NT2/D1 (cell line): ENCODE measurements at regions not wholly inside any gene's neighbourhood (a gene's known extent, or its start where the extent isn't known, plus 50 kb on each side); places are given as distances from the start of the nearest gene placed in this dataset.
"Not testable (repeated sequence)": the region's sequence is repeated elsewhere in the genome, so short reads cannot be mapped to it uniquely, and the experiment has no call there.

Source experiments
- DNase-seq: peaks from one replicate; pipeline ENCODE4 v3.0.0-alpha.2; 2011; ENCODE audit warnings: low read depth, low spot score
- H3K27me3 ChIP-seq: 2 replicates; pipeline ENCODE4 v1.6.0; 2011; ENCODE audit warnings: mild to moderate bottlenecking; ENCODE audit not compliant: insufficient read length, insufficient read depth
- H3K36me3 ChIP-seq: 2 replicates; pipeline ENCODE4 v1.6.1; 2011; ENCODE audit warnings: mild to moderate bottlenecking, low read length, mixed read lengths; ENCODE audit not compliant: insufficient read depth, insufficient read length
- H3K4me1 ChIP-seq: 2 replicates; pipeline ENCODE4 v1.5.1; 2011; ENCODE audit not compliant: insufficient read depth, insufficient read length
- H3K4me3 ChIP-seq: 2 replicates; pipeline ENCODE4 v1.5.1; 2011; ENCODE audit warnings: low read depth; ENCODE audit not compliant: insufficient read length
- H3K9ac ChIP-seq: 2 replicates; pipeline ENCODE4 v1.6.0; 2011; ENCODE audit warnings: low read depth; ENCODE audit not compliant: insufficient read length
- H3K9me3 ChIP-seq: 2 replicates; pipeline ENCODE4 v1.5.1; 2011; ENCODE audit warnings: mild to moderate bottlenecking, low read length; ENCODE audit not compliant: insufficient read depth
- SUZ12 ChIP-seq: IDR thresholded peaks from 2 replicates; pipeline ENCODE4 v1.6.1; 2011; ENCODE audit not compliant: insufficient read length, insufficient read depth; ENCODE audit errors: extremely low read depth
- YY1 ChIP-seq: IDR thresholded peaks from 2 replicates; pipeline ENCODE4 v1.6.1; 2011; ENCODE audit not compliant: insufficient read length, insufficient read depth
- ZNF274 ChIP-seq: IDR thresholded peaks from 2 replicates; pipeline ENCODE4 v1.6.1; 2011; ENCODE audit warnings: mild to moderate bottlenecking, low read depth, low read length

GRCh38 chr4:94063084-94063483 is 144.6 kb upstream of the SMARCAD1 start:
- H3K9ac ChIP-seq, result no peak overlapping the region
- TF ChIP-seq YY1, result no peak
- TF ChIP-seq ZNF274, result no peak
- TF ChIP-seq SUZ12, result no peak
- no peak for DNase-seq
- no peak overlapping the region for H3K4me3 ChIP-seq
- H3K36me3 ChIP-seq, result no peaks in the 10 kb centered on the region
- H3K9me3 ChIP-seq, result no peaks in the 10 kb centered on the region
- no peaks in the 10 kb centered on the region for H3K27me3 ChIP-seq
- H3K4me1 ChIP-seq, result no peaks in the 10 kb centered on the region

DNA sequence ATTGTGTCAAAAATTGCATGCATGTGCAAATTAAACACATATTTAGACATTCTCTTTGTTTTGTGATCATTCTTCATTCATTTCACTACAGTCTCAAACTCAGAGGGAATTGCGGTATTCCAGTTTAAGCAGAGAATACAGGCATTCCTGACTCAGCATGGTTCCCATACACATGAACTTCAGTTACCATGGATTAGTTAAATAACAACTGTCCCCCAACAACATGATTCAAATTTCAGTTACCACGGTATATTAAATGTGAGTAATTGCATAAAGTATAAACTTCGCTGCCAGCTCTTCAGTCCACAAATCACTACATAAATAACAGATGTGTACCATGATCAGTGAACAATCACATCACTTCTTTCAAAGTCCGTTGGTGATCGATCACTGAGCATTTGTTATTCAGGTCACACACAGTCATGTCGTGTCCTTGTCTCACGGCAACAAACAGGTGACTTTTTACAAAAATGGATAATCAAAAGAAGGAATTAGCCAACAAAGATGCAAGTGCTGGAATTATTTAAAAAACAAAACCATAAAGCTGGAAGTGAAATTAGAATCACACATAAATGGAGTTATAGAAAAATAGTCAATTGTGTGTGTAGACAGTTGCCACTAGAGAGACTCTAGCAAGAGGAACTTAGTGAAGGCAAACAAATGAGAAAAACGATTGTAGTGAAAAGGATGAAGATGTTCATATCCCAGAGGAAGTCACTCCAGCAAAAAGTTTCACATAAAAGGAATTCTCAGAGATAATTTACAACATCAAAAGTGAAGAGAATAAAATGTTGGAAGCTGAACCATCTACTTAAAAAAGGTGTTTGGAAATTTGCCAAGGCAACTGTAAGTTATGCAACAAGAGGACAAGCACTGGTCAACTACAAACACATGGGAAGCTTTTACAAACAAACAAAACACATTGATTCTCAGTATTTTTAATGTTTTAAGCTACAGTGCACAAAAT is 138.6 kb upstream of the SMARCAD1 start:
- Histone ChIP-seq H3K36me3 (no peaks in the 10 kb centered on the region), H3K4me3 (no peak overlapping the region), H3K27me3 (no peaks in the 10 kb centered on the region), H3K9me3 (no peaks in the 10 kb centered on the region), H3K4me1 (no peaks in the 10 kb centered on the region), H3K9ac (no peak overlapping the region)
- TF ChIP-seq ZNF274, result no peak
- no peak for TF ChIP-seq SUZ12
- no peak for TF ChIP-seq YY1
- DNase-seq, result peak; percentile 6

- Histone ChIP-seq H3K9me3 (peaks cover 22% of the 10 kb centered on the region), H3K36me3 (no peaks in the 10 kb centered on the region), H3K27me3 (no peaks in the 10 kb centered on the region), H3K4me1 (no peaks in the 10 kb centered on the region), H3K9ac (no peak overlapping the region), H3K4me3 (no peak overlapping the region)
- DNase-seq, result no peak
- TF ChIP-seq SUZ12 (no peak), YY1 (no peak), ZNF274 (no peak)
These were observed 131.2 kb upstream of the SMARCAD1 start for GRCh38 chr4:94076498-94076897.

DNA sequence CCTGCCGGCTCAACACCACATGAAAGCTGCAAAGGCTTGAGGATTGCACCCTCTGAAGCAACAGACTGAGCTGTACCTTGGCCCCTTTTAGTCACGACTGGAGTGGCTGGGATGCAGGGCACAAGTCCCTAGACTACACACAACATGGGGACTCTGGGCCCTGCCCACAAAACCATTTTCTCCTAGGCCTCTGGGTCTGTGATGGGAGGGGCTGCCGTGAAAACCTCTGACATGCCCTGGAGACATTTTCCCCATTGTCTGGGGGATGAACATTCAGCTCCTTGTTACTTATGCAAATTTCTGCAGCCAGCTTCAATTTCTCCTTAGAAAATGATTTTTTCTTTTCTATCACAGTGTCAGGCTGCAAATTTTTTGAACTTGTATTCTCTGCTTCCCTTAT is 123.5 kb upstream of the SMARCAD1 start:
- Histone ChIP-seq H3K36me3 (no peaks in the 10 kb centered on the region), H3K9me3 (peaks cover 42% of the 10 kb centered on the region), H3K4me1 (no peaks in the 10 kb centered on the region), H3K27me3 (no peaks in the 10 kb centered on the region), H3K9ac (no peak overlapping the region), H3K4me3 (no peak overlapping the region)
- no peak for DNase-seq
- TF ChIP-seq SUZ12 (no peak), YY1 (no peak), ZNF274 (no peak)

- DNase-seq, H3K4me1 ChIP-seq, H3K9ac ChIP-seq, H3K36me3 ChIP-seq, H3K27me3 ChIP-seq, H3K4me3 ChIP-seq, H3K9me3 ChIP-seq: not testable (repeated sequence)
These were observed 108.5 kb upstream of the SMARCAD1 start for GRCh38 chr4:94099141-94099540.

GRCh38 chr4:94112644-94113043 is 95.0 kb upstream of the SMARCAD1 start:
- Histone ChIP-seq H3K9me3 (no peaks in the 10 kb centered on the region), H3K9ac (no peak overlapping the region), H3K36me3 (no peaks in the 10 kb centered on the region), H3K4me1 (no peaks in the 10 kb centered on the region), H3K4me3 (no peak overlapping the region), H3K27me3 (no peaks in the 10 kb centered on the region)
- no peak for TF ChIP-seq SUZ12
- no peak for TF ChIP-seq YY1
- no peak for TF ChIP-seq ZNF274
- DNase-seq, result no peak

DNA sequence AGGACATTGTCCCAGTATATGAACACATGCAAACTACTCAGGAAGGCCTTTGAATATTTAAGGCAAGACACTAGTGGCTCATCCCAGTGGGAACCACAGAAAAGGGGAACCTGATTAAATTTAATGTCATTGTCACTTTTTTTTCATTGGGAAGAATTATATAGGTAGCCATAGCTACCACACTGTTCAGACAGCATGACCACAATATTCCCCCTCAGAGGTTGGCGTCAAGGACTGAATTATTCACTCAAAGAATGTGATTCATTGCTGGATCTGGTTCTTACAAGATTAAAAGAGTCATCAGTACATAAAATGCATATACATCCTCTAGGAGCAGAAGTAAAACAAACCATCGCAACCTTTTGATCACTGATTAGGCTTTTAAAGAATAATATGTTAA is 92.0 kb upstream of the SMARCAD1 start:
- Histone ChIP-seq H3K4me1 (no peaks in the 10 kb centered on the region), H3K9me3 (no peaks in the 10 kb centered on the region), H3K27me3 (no peaks in the 10 kb centered on the region), H3K4me3 (no peak overlapping the region), H3K36me3 (no peaks in the 10 kb centered on the region), H3K9ac (no peak overlapping the region)
- DNase-seq, result no peak
- TF ChIP-seq YY1 (no peak), ZNF274 (no peak), SUZ12 (no peak)
